Endothelial cell of umbilical vein (primary cell): ENCODE measurements at regions not wholly inside any gene's neighbourhood (a gene's known extent, or its start where the extent isn't known, plus 50 kb on each side); places are given as distances from the start of the nearest gene placed in this dataset.

Source experiments
- EZH2 ChIP-seq: IDR thresholded peaks from 2 replicates; pipeline ENCODE4 v1.6.1; 2012; ENCODE audit warnings: borderline replicate concordance, low read depth, mild to moderate bottlenecking, moderate library complexity, low read length, inconsistent platforms; ENCODE audit not compliant: severe bottlenecking
- JUN ChIP-seq: IDR thresholded peaks from 2 replicates; pipeline ENCODE4 v1.6.1; 2011; ENCODE audit warnings: borderline replicate concordance, low read depth; ENCODE audit not compliant: insufficient read length, insufficient read depth
- MYC ChIP-seq: IDR thresholded peaks from one replicate; pipeline ENCODE4 v1.6.1; 2011; ENCODE audit warnings: mild to moderate bottlenecking, low read depth, low read length
- POLR2A ChIP-seq: IDR thresholded peaks from 2 replicates; pipeline ENCODE4 v1.6.1; 2012; ENCODE audit warnings: low read depth, mild to moderate bottlenecking, control low read depth, low read length
- POLR2AphosphoS5 ChIP-seq: IDR thresholded peaks from 2 replicates; pipeline ENCODE4 v1.6.1; 2012; ENCODE audit warnings: low read depth, mild to moderate bottlenecking, control low read depth, low read length, moderate library complexity; ENCODE audit not compliant: insufficient read depth
- TF ChIP-seq, protein P1 (sequence below), 2 donors: IDR thresholded peaks; 1 replicate in 1 of 2; 2 replicates in 1 of 2; pipeline ENCODE4 v1.5.1; 2011; ENCODE audit warnings: low read length in 2 of 2, mild to moderate bottlenecking in 2 of 2, moderate library complexity in 2 of 2, control low read depth in 1 of 2, inconsistent platforms in 1 of 2, low read depth in 1 of 2; ENCODE audit not compliant: insufficient read depth in 1 of 2; ENCODE audit errors: extremely low read depth in 1 of 2
- TF ChIP-seq, protein P2 (sequence below): IDR thresholded peaks from 2 replicates; pipeline ENCODE4 v1.6.1; 2011; ENCODE audit not compliant: insufficient read depth, insufficient read length

DNA sequence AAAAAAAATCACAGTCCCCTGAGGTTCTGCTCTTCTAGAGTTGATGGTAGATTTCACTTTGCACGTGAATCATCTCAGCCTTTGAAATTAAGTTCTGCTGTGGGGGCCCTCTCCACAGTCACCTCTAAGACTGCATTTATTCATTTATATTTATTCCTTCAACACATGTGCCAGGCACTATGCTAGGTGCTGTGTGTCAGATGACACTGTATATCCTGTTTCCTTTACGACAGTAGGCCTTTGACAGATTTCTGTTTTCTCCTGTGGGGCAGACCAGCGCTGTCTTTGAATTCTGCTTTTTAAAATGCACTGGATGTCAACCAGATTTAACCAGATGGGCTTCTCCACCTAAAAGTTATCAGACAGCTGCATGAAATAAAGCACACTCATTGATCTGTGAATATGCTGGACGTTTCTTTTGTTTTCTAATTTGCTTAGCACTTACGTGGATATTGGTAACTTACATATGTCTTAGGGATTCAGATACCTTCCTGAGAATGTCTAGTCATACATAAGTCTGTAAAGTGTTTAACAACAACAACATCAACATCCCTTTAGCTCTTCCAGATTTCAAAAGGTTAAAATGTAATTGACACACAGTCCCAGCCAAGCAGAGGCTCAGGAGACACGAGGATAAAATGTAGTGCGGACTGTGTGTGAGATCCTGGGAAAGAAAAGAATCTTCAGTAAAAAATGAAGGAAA is 525.5 kb upstream of the MCTP2 start:
- TF ChIP-seq EZH2 = no peak
- TF ChIP-seq, protein P1, sequence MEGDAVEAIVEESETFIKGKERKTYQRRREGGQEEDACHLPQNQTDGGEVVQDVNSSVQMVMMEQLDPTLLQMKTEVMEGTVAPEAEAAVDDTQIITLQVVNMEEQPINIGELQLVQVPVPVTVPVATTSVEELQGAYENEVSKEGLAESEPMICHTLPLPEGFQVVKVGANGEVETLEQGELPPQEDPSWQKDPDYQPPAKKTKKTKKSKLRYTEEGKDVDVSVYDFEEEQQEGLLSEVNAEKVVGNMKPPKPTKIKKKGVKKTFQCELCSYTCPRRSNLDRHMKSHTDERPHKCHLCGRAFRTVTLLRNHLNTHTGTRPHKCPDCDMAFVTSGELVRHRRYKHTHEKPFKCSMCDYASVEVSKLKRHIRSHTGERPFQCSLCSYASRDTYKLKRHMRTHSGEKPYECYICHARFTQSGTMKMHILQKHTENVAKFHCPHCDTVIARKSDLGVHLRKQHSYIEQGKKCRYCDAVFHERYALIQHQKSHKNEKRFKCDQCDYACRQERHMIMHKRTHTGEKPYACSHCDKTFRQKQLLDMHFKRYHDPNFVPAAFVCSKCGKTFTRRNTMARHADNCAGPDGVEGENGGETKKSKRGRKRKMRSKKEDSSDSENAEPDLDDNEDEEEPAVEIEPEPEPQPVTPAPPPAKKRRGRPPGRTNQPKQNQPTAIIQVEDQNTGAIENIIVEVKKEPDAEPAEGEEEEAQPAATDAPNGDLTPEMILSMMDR (IDR thresholded peaks at IDR 0.05; ENCODE audit: extremely low read depth in 1 of 2, insufficient read depth in 1 of 2, low read depth in 1 of 2, low read length in 2 of 2) = no peak
- no peak for TF ChIP-seq POLR2A
- TF ChIP-seq, protein P2, sequence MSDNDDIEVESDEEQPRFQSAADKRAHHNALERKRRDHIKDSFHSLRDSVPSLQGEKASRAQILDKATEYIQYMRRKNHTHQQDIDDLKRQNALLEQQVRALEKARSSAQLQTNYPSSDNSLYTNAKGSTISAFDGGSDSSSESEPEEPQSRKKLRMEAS = no peak
- TF ChIP-seq POLR2AphosphoS5 = no peak
- no peak for TF ChIP-seq JUN
- TF ChIP-seq MYC = no peak
